Liver (tissue), 8 donors: ENCODE measurements at regions not wholly inside any gene's neighbourhood (a gene's known extent, or its start where the extent isn't known, plus 50 kb on each side); places are given as distances from the start of the nearest gene placed in this dataset.

Source experiments
- DNase-seq: peaks from one replicate; pipeline ENCODE4 v3.0.0-alpha.2; 2017; ENCODE audit warnings: low spot score
- H3K27ac ChIP-seq, 2 donors: one replicate each; pipeline ENCODE4 v1.7.0; 2013; ENCODE audit warnings: inconsistent platforms in 2 of 2, low read length in 2 of 2, control low read depth in 1 of 2, low read depth in 1 of 2, mild to moderate bottlenecking in 1 of 2
- H3K27me3 ChIP-seq, 4 donors: one replicate each; pipeline versions ENCODE4 v1.6.1 to v1.7.0; 2013; ENCODE audit warnings: low read length in 3 of 4, inconsistent platforms in 1 of 4, mild to moderate bottlenecking in 1 of 4, moderate library complexity in 1 of 4; ENCODE audit not compliant: control insufficient read depth in 4 of 4, insufficient read depth in 4 of 4
- H3K36me3 ChIP-seq, 4 donors: one replicate each; pipeline versions ENCODE4 v1.6.1 to v1.7.0; 2013; ENCODE audit warnings: low read length in 3 of 4, mild to moderate bottlenecking in 3 of 4, low read depth in 1 of 4, moderate library complexity in 1 of 4; ENCODE audit not compliant: control insufficient read depth in 4 of 4, insufficient read depth in 3 of 4
- H3K4me1 ChIP-seq, 4 donors: one replicate each; pipeline versions ENCODE4 v1.6.1 to v1.7.0; 2013; ENCODE audit warnings: low read length in 3 of 4, mild to moderate bottlenecking in 3 of 4, moderate library complexity in 1 of 4; ENCODE audit not compliant: control insufficient read depth in 4 of 4, insufficient read depth in 4 of 4
- H3K4me3 ChIP-seq, 3 donors: one replicate each; pipeline versions ENCODE4 v1.6.1 to v1.7.0; 2013; ENCODE audit warnings: low read length in 3 of 3, control low read depth in 1 of 3, low read depth in 1 of 3, mild to moderate bottlenecking in 1 of 3
- H3K9ac ChIP-seq, 2 donors: one replicate each; pipeline ENCODE4 v1.7.0; 2013; ENCODE audit warnings: low read length in 2 of 2, mild to moderate bottlenecking in 2 of 2, moderate library complexity in 2 of 2, control low read depth in 1 of 2, low read depth in 1 of 2
- H3K9me3 ChIP-seq, 4 donors: one replicate each; pipeline versions ENCODE4 v1.6.1 to v1.7.0; 2013; ENCODE audit warnings: low read length in 3 of 4; ENCODE audit not compliant: control insufficient read depth in 4 of 4
- CTCF ChIP-seq: fragments of 150-350 bp; IDR thresholded peaks from 2 replicates; pipeline ENCODE4 v1.5.1; 2017; ENCODE audit warnings: improper control_type of control experiment, low read depth, low read length; ENCODE audit not compliant: missing input control
- EGR1 ChIP-seq, 2 donors: IDR thresholded peaks; 2 replicates each; pipeline ENCODE4 v1.6.1; 2016 to 2018; ENCODE audit warnings: antibody characterized with exemption in 2 of 2, low read depth in 2 of 2
- FOXA1 ChIP-seq: IDR thresholded peaks from 2 replicates; pipeline ENCODE4 v1.6.1; 2016; ENCODE audit warnings: antibody characterized with exemption
- FOXA2 ChIP-seq: IDR thresholded peaks from 2 replicates; pipeline ENCODE4 v1.6.1; 2016; ENCODE audit warnings: antibody characterized with exemption
- GABPA ChIP-seq, 2 donors: IDR thresholded peaks in 1 of 2; conservative IDR thresholded peaks in 1 of 2; 2 replicates each; pipeline ENCODE4 v1.6.1; 2016; ENCODE audit warnings: antibody characterized with exemption in 2 of 2, mild to moderate bottlenecking in 1 of 2, moderate library complexity in 1 of 2
- HNF4A ChIP-seq, 2 donors: conservative IDR thresholded peaks; 2 replicates each; pipeline ENCODE4 v1.6.1; 2016; ENCODE audit warnings: antibody characterized with exemption in 2 of 2, mild to moderate bottlenecking in 2 of 2
- HNF4G ChIP-seq: IDR thresholded peaks from 2 replicates; pipeline ENCODE4 v1.6.1; 2016; ENCODE audit warnings: antibody characterized with exemption
- NR2F2 ChIP-seq: IDR thresholded peaks from 2 replicates; pipeline ENCODE4 v1.6.1; 2016; ENCODE audit warnings: antibody characterized with exemption
- RAD21 ChIP-seq, 2 donors: IDR thresholded peaks; 2 replicates each; pipeline ENCODE4 v1.6.1; 2016; ENCODE audit warnings: antibody characterized with exemption in 2 of 2, mild to moderate bottlenecking in 2 of 2
- REST ChIP-seq: IDR thresholded peaks from 2 replicates; pipeline ENCODE4 v1.6.1; 2016; ENCODE audit warnings: antibody characterized with exemption, mild to moderate bottlenecking
- RXRA ChIP-seq, 2 donors: IDR thresholded peaks; 2 replicates each; pipeline ENCODE4 v1.6.1; 2017 to 2018; ENCODE audit warnings: antibody characterized with exemption in 2 of 2, mild to moderate bottlenecking in 1 of 2
- SP1 ChIP-seq: IDR thresholded peaks from 2 replicates; pipeline ENCODE4 v1.6.1; 2018; ENCODE audit warnings: antibody characterized with exemption, mild to moderate bottlenecking
- TAF1 ChIP-seq: conservative IDR thresholded peaks from 2 replicates; pipeline ENCODE4 v1.6.1; 2016; ENCODE audit warnings: antibody characterized with exemption, mild to moderate bottlenecking
- ZBTB33 ChIP-seq: IDR thresholded peaks from 2 replicates; pipeline ENCODE4 v1.6.1; 2016; ENCODE audit warnings: antibody characterized with exemption
- WGBS: extraction: QIAGEN DNeasy Blood & Tissue Kit; methylation state at CpG from one replicate; pipeline ENCODE4 v1.1.7; 2013; 5-methylcytosine and 5-hydroxymethylcytosine counted together
- TF ChIP-seq, protein P1 (sequence below): IDR thresholded peaks from 2 replicates; pipeline ENCODE4 v1.6.1; 2016; ENCODE audit warnings: antibody characterized with exemption
- donor health status: healthy.
- donor health status: healthy.
- donor health status: healthy.
- donor health status: healthy.
- donor health status: healthy.

- H3K4me1 ChIP-seq = no peaks in the 10 kb centered on the region
- H3K36me3 ChIP-seq = no peaks in the 10 kb centered on the region
- no peak for DNase-seq
- no peak overlapping the region for H3K27ac ChIP-seq
- H3K9ac ChIP-seq = no peak overlapping the region
- TF ChIP-seq EGR1 (IDR thresholded peaks at IDR 0.05; ENCODE audit: low read depth in 2 of 2) (no peak), RAD21 (IDR thresholded peaks at IDR 0.05) (no peak), NR2F2 (no peak), REST (no peak), ZBTB33 (no peak), TAF1 (no peak), FOXA2 (no peak), RXRA (IDR thresholded peaks at IDR 0.05) (no peak), CTCF (no peak), HNF4G (no peak)
- TF ChIP-seq, protein P1, sequence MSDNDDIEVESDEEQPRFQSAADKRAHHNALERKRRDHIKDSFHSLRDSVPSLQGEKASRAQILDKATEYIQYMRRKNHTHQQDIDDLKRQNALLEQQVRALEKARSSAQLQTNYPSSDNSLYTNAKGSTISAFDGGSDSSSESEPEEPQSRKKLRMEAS = no peak
- no peak overlapping the region for H3K4me3 ChIP-seq
- no peaks in the 10 kb centered on the region for H3K27me3 ChIP-seq
- H3K9me3 ChIP-seq = no peaks in the 10 kb centered on the region
- 90% methylated on average over 1 of the region's 1 CpG for WGBS
Measured at GRCh38 chr7:121562259-121562658, 166.2 kb upstream of the FAM3C start.

- TF ChIP-seq FOXA1 = no peak
- TF ChIP-seq RXRA (IDR thresholded peaks at IDR 0.05) = no peak
- no peak for TF ChIP-seq HNF4A (conservative IDR thresholded peaks at IDR 0.05)
- TF ChIP-seq REST = no peak
- no peak for TF ChIP-seq GABPA (IDR thresholded peaks at IDR 0.05 in 1 of 2, conservative IDR thresholded peaks at IDR 0.05 in 1 of 2)
- TF ChIP-seq SP1 = no peak
- TF ChIP-seq ZBTB33 = no peak
- TF ChIP-seq CTCF = no peak
- no peak for TF ChIP-seq RAD21 (IDR thresholded peaks at IDR 0.05)
- TF ChIP-seq, protein P1 = no peak
- TF ChIP-seq NR2F2 = no peak
- no peak for TF ChIP-seq FOXA2
- DNase-seq = no peak
- Histone ChIP-seq H3K27ac (no peak overlapping the region), H3K27me3 (no peaks in the 10 kb centered on the region), H3K9ac (no peak overlapping the region), H3K4me3 (no peak overlapping the region), H3K36me3 (no peaks in the 10 kb centered on the region), H3K4me1 (no peaks in the 10 kb centered on the region), H3K9me3 (no peaks in the 10 kb centered on the region)
- 83% methylated on average over 1 of the region's 1 CpG for WGBS
Measured at GRCh38 chr7:121561717-121562116, 165.6 kb upstream of the FAM3C start.
